ENCODE measurements at regions not wholly inside any gene's neighbourhood (a gene's known extent, or its start where the extent isn't known, plus 50 kb on each side); places are given as distances from the start of the nearest gene placed in this dataset.

DNA sequence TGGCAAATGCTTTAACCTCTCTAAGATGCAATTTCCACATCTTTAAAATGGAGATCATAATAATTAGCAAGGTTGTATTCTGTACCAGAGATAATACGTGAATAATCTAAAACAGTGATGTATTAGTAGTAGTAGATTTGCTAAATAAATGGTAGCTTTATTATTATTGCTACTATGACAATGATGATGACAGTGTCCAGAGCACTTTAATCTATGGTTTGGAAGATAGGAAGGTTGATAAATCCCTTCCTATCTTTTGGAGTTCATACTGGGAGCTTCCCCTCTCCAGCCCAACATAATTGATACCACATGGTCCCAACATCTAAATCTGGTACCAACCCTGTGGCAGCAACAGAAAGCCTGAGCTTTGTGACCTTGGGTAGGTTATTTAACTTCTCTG lies 267.8 kb downstream of the FAT3 start:
- TF ChIP-seq, protein P1, sequence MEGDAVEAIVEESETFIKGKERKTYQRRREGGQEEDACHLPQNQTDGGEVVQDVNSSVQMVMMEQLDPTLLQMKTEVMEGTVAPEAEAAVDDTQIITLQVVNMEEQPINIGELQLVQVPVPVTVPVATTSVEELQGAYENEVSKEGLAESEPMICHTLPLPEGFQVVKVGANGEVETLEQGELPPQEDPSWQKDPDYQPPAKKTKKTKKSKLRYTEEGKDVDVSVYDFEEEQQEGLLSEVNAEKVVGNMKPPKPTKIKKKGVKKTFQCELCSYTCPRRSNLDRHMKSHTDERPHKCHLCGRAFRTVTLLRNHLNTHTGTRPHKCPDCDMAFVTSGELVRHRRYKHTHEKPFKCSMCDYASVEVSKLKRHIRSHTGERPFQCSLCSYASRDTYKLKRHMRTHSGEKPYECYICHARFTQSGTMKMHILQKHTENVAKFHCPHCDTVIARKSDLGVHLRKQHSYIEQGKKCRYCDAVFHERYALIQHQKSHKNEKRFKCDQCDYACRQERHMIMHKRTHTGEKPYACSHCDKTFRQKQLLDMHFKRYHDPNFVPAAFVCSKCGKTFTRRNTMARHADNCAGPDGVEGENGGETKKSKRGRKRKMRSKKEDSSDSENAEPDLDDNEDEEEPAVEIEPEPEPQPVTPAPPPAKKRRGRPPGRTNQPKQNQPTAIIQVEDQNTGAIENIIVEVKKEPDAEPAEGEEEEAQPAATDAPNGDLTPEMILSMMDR (IDR thresholded peaks at IDR 0.05) = no peak
- no peak for TF ChIP-seq POLR2A (IDR thresholded peaks at IDR 0.05)
